ENCODE measurements at regions not wholly inside any gene's neighbourhood (a gene's known extent, or its start where the extent isn't known, plus 50 kb on each side); places are given as distances from the start of the nearest gene placed in this dataset.

- no peak for DNase-seq
Measured at GRCh38 chr9:105065098-105066088, 137.4 kb upstream of the ABCA1 start.

DNA sequence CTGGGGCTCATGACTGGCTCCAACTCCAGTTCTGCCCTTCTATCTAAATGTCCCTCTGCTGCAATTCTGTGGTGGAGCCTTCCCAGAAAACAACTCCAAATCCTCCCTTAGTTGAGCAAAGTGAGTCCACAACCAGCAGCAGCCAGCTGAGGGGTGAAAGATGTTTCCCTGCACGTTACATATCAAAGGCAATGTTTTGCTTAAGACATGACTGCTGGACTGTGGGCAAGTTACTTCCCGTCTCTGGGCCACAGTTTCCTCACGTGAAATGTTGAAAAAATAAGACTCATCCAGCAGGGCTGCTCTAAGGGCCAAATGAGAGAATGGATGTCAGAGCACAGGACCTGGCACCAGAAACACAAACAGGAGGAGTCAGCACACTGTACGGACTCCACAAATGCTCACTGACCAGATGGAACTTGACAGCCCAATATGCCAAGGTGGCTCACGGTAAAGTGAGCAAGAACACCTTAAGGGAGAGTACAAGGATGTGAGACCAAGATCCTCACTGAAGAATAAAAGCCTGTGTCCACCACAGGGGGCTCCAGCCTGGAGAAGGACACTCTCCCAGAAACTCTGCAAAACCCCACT is 138.4 kb upstream of the ABCA1 start:
- DNase-seq = peak; percentile 38

- DNase-seq = no peak
Measured at GRCh38 chr9:105067895-105068580, 140.1 kb upstream of the ABCA1 start.

DNA sequence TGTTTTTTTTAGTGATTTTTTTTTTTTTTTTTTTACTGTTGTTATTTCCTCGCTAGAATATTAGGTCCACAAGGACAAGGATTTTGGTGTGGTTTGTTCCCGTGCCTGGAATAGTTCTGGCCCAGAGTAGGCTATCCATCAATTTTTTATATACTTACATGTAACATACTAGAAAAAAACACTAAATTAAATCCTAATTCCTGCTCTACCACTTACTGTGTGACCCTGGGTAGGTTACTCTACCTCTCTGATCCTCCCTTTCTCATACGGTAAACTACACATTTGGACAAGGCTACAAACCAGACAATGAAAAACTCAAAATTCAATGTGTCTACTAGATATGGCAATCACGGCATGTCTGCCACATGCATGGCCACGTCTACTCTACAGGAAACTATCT is 141.3 kb upstream of the ABCA1 start:
- DNase-seq = no peak

GRCh38 chr9:105069696-105070095 is 141.7 kb upstream of the ABCA1 start:
- no peak for DNase-seq

- DNase-seq = no peak
Measured at GRCh38 chr9:105070176-105070575, 142.2 kb upstream of the ABCA1 start.

DNA sequence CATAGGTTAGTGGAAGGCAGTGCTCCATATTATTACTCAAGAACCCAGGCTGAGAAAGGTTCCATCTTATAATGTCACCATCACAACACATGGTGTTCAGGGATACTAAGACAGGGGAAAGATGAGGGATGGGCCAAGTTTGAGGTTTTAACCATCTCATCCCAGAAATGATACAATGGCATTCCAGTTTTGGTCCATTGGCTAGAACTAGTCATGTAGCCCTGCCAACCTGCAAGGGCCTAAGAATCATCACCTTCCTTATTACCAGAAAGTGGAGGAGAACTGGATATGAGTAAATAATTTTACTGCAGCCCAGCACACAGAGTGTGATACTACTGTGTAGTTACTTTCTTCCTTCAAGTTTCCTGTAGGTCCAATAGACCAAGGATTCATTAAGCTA is 144.5 kb upstream of the ABCA1 start:
- no peak for DNase-seq

DNA sequence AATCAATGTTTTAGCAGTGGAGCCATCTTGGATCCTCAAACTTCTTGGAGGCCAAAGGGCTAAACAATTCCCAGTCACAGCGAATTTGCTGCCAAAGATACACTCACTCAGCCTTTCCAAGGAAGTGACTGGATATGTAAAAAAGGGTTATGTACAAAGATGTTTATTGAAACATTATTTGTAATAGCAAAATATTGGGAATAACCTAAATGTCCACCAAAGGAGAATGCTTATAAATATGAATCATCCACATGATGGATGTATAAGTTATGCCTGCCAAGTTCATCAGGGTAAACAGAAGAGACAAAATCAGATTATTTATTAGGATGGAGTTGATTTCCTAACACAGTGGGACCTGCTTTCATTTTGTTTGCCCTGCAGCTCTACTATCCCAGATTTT is 145.2 kb upstream of the ABCA1 start:
- DNase-seq = no peak

- no peak for DNase-seq
Measured at GRCh38 chr9:105074491-105074890, 146.5 kb upstream of the ABCA1 start.

DNA sequence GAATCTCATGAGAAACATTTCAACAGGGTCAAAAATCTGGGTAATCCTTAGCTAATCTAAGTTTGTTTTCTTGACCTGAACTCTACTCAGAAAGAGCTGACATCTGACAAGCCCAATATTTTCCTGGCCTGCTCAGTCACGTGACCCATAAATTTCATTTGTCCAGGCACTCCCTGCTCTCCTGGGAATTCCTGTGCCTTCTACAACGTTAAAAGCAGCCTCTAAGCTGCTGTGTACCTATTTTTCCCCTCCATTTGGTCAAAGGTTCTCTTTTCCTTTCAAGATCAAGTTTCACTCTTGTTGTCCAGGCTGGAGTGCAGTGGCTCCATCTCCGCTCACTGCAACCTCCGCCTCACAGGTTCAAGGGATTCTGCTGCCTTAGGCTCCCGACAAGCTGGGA is 148.8 kb upstream of the ABCA1 start:
- DNase-seq = no peak

GRCh38 chr9:105079457-105079856 is 151.5 kb upstream of the ABCA1 start:
- DNase-seq = no peak

DNA sequence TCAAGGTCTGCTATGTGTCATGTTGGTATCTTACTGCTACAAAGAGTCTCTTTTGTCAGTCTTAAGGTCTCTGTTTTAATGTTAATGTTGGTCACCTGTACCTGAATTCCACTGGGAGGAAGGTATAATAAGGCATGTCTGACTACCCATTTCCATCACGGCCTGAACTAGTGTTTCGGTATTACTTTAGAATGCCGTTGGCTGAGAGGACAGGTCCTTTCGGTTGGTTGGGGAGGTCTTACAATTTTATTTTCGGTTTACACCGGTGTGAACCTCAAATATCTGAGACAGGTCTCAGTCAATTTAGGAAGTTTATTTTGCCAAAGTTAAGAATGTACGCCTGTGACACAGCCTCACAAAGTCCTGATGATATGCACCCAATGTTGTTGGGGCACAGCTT is 154.9 kb upstream of the ABCA1 start:
- no peak for DNase-seq

DNA sequence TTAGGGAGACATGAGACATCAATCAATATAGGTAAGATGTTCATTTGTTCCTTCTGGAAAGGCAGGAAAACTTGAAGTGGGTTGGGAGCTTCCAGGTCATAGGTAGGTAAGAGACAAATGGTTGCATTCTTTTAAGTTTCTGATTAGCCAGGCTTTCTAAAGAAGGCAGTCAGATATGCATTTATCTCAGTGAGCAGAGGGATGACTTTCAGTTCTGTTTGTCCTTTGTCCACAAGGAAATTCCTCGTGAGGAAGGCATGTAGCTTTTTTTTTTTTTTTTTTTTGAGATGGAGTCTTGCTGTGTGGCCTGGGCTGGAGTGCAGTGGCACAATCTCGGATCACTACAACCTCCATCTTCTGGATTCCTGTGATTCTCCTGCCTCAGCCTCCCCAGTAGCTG is 155.3 kb upstream of the ABCA1 start:
- DNase-seq = no peak

DNA sequence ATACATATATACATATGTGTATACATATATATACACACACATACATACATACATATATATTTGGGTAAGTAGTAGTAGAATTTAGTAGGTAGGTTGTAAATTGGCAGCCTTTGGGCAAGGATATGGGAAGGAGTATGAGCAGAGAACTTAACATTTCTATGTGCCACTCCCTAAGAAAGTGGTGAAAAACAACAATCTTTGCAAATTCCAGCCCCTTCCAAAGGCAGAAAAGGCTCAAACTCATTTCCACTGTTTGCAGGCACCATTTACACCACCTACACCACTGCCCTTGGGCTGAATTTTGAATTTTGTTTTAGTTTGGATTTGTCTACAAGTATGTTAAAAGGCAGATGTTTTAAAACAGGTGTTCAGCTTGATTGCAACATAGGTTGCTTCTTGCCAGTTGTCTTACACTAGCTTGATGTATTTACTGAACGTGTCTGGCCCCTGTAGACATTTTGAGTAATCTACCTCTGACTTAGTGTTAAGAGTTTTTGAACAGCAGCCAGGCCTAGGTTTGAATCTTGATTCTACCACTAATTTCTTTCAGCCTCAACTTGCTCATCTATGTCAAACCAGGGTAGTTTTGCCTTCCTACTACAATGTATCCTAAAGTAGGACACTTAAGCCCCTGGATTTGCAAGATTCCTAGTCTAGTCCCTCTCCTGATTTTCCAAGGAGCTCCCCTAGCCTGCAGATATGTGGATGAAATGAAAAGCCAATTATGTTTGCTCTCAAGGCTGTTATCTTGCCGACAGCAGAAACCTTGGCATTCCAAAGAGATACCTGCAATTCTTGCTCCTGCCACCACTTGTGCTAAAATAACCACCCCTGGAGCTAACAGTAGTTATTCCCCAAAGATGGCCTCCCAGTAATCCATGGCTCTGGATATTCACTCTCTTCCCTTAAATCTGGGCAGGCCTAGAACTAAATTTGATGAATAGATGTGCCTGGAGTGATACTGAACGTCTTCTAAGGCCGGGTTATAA is 156.2 kb upstream of the SLC44A1 start:
- no peak for DNase-seq

DNA sequence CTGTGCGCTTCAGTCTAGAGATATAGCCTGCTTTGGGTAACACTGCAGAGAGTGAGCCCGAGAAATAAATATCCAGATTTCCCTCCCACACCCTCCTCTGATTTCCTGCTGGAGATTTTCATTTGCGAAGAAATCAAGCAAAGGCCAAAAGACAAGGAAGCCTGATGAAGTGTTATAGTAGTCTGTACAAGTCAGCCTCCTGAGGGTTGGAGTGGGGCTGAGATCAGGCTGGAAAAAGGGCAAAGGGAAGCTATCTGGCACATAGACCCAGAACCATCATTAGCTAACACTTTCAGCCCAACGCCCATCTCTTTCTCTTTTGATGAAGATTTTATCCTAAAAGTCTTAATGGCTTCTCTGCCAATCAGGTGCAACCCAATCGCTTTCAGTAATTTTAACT is 154.6 kb upstream of the SLC44A1 start:
- DNase-seq = no peak

- no peak for DNase-seq
Measured at GRCh38 chr9:105091004-105091640, 153.3 kb upstream of the SLC44A1 start.

GRCh38 chr9:105093685-105094084 is 150.8 kb upstream of the SLC44A1 start:
- DNase-seq = no peak

GRCh38 chr9:105098370-105098769 is 146.1 kb upstream of the SLC44A1 start:
- DNase-seq = no peak

GRCh38 chr9:105103776-105104175 is 140.7 kb upstream of the SLC44A1 start:
- no peak for DNase-seq

- no peak for DNase-seq
Measured at GRCh38 chr9:105114318-105114717, 130.1 kb upstream of the SLC44A1 start.

DNA sequence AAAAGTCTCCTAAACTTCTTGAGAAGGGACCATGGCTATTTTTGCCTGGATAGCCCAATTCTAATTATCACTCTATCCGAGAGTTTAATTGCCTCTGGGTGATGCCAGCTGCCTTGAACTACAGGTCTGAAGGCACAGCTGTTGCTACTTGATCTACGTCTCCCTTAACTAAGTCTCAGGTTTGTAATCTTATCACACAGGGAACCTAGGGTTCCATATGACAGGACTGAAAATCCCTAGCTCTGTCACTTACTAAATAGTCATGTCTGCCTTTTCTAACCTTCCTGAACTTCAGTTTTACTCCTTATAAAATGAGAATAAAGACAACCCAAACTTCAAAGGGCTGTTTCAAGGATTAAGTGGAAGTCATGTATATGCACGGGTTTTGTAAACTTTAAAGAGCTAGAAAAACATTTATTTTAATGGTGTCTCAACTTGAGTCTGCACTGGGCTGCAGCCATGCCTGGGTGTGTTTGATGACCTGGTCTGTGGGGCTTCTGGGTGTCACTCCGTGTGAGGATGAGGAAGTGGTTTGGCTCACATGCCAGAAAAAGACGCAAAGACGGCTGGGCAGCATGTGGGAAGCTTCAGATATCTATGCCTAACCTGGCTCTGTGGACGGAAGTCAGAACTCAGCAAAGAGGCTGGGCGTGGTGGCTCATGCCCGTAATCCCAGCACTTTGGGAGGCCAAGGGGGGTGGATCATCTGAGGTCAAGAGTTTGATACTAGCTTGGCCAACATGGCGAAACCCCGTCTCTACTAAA is 129.3 kb upstream of the SLC44A1 start:
- peak; percentile 81 for DNase-seq
